ENCODE measurements at regions not wholly inside any gene's neighbourhood (a gene's known extent, or its start where the extent isn't known, plus 50 kb on each side); places are given as distances from the start of the nearest gene placed in this dataset.

DNA sequence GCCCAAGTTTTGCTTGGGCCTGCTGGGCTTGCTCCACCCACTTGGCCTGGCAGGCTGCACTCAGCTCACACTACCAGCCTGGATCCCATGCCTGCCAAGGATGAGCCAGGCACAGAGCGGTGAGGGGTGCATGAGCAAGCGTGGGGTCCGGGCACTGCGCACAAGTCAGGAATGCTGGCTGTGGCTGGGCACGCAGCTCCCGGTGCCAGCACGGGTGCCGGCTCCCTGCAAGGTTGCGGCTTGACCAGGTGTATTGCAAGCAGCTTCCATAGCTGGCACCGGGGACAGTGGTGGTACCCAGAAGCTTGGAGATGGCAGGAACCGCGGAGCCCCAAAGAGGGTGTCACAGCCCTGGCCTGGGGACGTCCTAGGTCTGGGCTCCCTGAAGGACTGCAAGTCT lies 224.4 kb upstream of the NRIP1 start:
- TF ChIP-seq, protein P1, sequence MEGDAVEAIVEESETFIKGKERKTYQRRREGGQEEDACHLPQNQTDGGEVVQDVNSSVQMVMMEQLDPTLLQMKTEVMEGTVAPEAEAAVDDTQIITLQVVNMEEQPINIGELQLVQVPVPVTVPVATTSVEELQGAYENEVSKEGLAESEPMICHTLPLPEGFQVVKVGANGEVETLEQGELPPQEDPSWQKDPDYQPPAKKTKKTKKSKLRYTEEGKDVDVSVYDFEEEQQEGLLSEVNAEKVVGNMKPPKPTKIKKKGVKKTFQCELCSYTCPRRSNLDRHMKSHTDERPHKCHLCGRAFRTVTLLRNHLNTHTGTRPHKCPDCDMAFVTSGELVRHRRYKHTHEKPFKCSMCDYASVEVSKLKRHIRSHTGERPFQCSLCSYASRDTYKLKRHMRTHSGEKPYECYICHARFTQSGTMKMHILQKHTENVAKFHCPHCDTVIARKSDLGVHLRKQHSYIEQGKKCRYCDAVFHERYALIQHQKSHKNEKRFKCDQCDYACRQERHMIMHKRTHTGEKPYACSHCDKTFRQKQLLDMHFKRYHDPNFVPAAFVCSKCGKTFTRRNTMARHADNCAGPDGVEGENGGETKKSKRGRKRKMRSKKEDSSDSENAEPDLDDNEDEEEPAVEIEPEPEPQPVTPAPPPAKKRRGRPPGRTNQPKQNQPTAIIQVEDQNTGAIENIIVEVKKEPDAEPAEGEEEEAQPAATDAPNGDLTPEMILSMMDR (conservative IDR thresholded peaks at IDR 0.05; ENCODE audit: low read depth, low read length), result no peak

DNA sequence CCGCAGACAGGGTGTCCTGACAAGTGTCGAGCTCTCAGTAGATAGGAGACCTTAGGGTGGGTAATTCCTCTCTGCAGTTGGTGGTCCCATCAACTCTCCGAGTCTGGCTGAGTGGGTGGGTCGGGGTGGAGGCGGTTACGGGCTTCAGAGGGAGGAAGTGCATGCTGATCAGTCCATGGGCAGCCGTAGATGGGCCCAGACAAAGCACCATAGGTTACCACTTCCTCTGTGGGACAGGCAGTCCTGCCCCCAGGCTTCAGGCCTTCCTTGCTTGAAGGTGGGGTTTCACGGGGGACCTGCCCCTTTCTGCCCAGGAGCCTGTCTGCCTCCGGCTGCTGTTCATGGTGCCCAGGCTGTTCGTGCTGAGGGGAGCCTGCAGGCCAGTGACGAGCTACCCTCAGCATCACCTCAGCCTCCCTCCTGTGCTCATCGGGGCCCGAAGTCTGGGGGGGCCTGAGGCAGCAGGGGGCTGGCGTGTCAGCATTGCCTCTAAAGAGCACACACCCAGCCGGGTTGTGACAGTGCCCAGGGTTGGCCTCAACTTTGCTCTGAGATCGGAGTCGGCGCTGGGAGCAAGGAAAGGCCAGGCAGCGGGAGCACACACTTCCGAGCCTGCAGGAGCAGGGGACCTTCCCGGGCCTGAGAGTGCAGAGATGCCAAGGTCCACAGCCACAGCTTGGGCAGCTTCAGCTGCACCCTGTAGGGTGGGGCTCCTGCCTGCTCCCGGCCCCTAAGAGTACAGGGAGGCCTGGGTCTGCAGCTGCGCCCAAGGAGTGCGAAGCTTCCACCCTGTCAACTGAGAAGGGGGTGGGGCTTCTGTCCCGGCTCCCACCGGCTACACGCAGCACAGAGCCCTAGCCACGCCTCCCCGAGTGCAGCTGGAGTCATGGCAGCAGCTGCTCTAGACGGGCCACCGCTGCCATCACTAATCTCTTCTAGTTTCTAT lies 225.4 kb upstream of the NRIP1 start:
- no peak for DNase-seq (ENCODE audit: low read depth)
- TF ChIP-seq, protein P1 (conservative IDR thresholded peaks at IDR 0.05; ENCODE audit: low read depth, low read length), result no peak

More for the DNA sequence above, 224.4 kb upstream of the NRIP1 start:
- H3K4me3 ChIP-seq (ENCODE audit: low read length), result no peak overlapping the region
- no peak for DNase-seq (ENCODE audit: low read depth)

DNA sequence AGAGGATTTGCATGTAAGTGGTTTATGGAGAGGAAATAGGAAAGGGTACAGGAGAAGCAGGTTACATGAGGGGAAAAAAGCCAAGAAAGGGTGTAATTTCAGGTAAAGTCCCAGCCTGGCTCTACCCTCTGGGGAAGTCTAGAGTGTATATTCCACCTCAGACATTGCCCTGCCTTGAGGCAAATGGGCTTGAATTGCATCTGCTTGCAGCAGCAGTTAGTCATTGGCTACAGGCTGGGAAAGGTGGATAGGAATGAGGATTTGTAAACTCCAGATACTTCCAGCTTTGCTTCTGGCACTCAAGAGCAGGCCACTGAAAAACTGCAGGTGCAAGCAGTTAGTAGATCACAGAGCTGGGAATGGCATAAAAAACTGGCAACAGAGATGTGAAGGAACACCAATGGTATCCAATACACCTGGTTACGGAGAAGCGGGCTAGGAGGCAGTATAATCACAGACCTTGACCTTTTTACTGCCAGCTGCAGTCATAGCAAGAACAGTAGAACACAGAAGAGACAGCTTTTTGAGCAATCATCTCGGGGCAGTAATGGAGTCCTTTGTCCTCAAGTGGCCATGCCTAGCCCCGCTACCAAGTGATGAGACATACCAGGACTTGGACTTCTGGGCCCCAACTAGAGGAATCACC lies 226.9 kb upstream of the NRIP1 start:
- TF ChIP-seq, protein P1 (conservative IDR thresholded peaks at IDR 0.05; ENCODE audit: low read depth, low read length), result no peak
- no peak overlapping the region for H3K4me3 ChIP-seq (ENCODE audit: low read length)
- DNase-seq (ENCODE audit: low read depth), result no peak

More for the DNA sequence above, 225.4 kb upstream of the NRIP1 start:
- no peak overlapping the region for H3K4me3 ChIP-seq (ENCODE audit: low read length)

DNA sequence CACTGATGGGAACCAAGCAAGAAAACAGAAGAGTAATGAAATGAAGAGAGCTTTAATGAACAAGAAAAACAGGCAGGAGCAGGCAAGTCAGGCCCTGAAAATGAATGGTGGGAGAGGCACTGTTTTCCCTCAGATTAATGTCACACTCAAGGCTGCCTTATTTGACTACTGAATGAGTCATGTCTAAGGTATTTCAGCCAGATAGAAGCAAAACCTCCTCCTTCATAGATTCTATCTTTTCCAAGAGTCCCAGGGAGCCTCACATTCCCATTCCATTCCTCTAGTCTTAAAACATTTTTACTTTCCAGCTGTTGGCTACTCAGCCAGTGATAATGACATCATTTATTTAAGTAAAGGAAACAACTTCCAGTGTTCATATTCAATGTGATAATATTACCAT lies 228.4 kb upstream of the NRIP1 start:
- no peak overlapping the region for H3K4me3 ChIP-seq (ENCODE audit: low read length)
- peak; percentile 86 for DNase-seq (ENCODE audit: low read depth)
- TF ChIP-seq, protein P1 (conservative IDR thresholded peaks at IDR 0.05; ENCODE audit: low read depth, low read length), result no peak

DNA sequence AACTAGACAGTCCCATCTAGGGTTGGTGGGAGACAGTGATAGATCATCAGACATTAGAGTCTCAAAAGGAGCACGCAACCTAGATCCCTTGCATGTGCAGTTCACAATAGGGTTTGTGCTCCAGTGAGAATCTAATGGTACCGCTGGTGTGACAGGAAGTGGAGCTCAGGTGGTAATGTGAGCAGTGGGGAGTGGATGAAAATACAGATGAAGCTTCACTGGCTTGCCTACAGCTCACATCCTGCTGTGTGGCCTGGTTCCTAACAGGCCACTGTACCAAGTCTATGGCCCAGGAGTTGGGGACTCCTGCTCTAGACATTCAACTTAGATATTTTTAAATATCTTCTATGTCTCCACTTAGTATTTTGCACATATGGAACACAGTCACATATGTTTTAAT lies 231.1 kb upstream of the NRIP1 start:
- no peak overlapping the region for H3K4me3 ChIP-seq (ENCODE audit: low read length)
- no peak for DNase-seq (ENCODE audit: low read depth)
- TF ChIP-seq, protein P1 (conservative IDR thresholded peaks at IDR 0.05; ENCODE audit: low read depth, low read length), result no peak

DNA sequence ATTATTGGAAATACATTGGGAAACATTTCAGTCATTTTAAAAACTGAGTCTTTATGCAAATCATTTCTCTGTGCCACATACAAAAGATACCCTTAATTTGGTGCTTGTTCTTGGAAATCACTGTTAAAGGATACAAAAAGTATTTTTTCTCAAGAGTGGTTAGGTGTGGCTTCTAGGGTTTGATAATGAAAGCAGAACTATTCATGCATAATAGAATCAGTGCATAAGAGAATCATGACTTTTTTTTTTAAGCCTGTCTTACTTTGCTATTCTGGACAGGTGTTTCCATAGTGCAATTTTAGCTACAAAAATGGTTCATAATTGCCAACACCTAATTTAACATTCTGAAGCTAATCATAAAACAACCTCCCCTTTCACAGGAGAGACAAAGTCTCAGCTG lies 233.0 kb upstream of the NRIP1 start:
- H3K4me3 ChIP-seq (ENCODE audit: low read length), result no peak overlapping the region
- no peak for DNase-seq (ENCODE audit: low read depth)
- TF ChIP-seq, protein P1 (conservative IDR thresholded peaks at IDR 0.05; ENCODE audit: low read depth, low read length), result no peak

Data from retinal pigment epithelial cell (primary cell).